Activated T-cell treated with anti-CD3 and anti-CD28 coated beads, Interleukin-2, amount 50 U/mL, for 72 hours (primary cell): ENCODE measurements at regions not wholly inside any gene's neighbourhood (a gene's known extent, or its start where the extent isn't known, plus 50 kb on each side); places are given as distances from the start of the nearest gene placed in this dataset.
"Not testable (repeated sequence)": the region's sequence is repeated elsewhere in the genome, so short reads cannot be mapped to it uniquely, and the experiment has no call there.

Experiments used
- ATAC-seq, 2 donors: fragments of 150-1000 bp; cut with Tn5 transposase; replicated peaks in 1 of 2; 2 replicates each; pipeline ENCODE4 v1.10.0; 2021; ENCODE audit warnings: moderate library complexity in 2 of 2, mild to moderate bottlenecking in 1 of 2
- DNase-seq, 2 donors: peaks; one replicate each; pipeline ENCODE4 v3.0.0; 2021 to 2022; ENCODE audit warnings: mixed read lengths in 1 of 2
- H3K27ac Mint-ChIP-seq: one replicate; pipeline ENCODE4 v1.8.0; 2022; ENCODE audit warnings: mild to moderate bottlenecking, moderate library complexity, mixed read lengths
- H3K27me3 Mint-ChIP-seq: one replicate; pipeline ENCODE4 v1.8.0; 2022; ENCODE audit warnings: low read depth, mixed read lengths
- H3K36me3 Mint-ChIP-seq, 2 donors: one replicate each; pipeline ENCODE4 v1.8.0; 2022; ENCODE audit warnings: mixed read lengths in 2 of 2, mild to moderate bottlenecking in 1 of 2; ENCODE audit not compliant: insufficient read depth in 2 of 2
- H3K4me1 Mint-ChIP-seq: one replicate; pipeline ENCODE4 v1.8.0; 2022; ENCODE audit warnings: low read depth, mixed read lengths
- H3K4me3 Mint-ChIP-seq, 2 donors: one replicate each; pipeline ENCODE4 v1.8.0; 2022; ENCODE audit warnings: mild to moderate bottlenecking in 2 of 2, mixed read lengths in 2 of 2, moderate library complexity in 2 of 2
- H3K9me3 Mint-ChIP-seq, 2 donors: one replicate each; pipeline ENCODE4 v1.8.0; 2022; ENCODE audit warnings: mixed read lengths in 2 of 2

DNA sequence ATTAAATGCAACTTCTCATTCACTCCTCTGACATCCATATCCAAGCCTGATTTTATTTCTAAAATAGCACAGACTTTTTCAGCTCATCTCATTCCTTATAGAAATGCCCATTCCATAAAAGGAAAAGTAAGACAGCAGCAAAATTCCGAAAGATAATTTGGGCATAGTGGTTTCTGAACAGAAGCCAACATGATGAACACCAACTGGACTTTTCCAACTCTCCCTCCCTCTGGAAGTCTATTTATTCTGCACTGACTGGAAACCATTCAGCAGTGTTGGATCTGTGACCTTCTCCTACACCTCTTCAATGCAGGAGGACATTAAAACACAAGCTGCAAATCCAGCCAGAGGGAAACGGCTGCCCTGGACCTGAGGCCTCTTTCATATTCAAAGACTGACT lies 306.2 kb upstream of the NT5E start:
- DNase-seq = no peak
- H3K4me1 Mint-ChIP-seq = no peaks in the 10 kb centered on the region
- no peak overlapping the region for H3K27ac Mint-ChIP-seq
- no peak overlapping the region for H3K4me3 Mint-ChIP-seq
- no peak for ATAC-seq
- no peaks in the 10 kb centered on the region for H3K36me3 Mint-ChIP-seq
- no peaks in the 10 kb centered on the region for H3K27me3 Mint-ChIP-seq
- H3K9me3 Mint-ChIP-seq = peaks cover 2 to 10% of the 10 kb centered on the region in 2 donors

DNA sequence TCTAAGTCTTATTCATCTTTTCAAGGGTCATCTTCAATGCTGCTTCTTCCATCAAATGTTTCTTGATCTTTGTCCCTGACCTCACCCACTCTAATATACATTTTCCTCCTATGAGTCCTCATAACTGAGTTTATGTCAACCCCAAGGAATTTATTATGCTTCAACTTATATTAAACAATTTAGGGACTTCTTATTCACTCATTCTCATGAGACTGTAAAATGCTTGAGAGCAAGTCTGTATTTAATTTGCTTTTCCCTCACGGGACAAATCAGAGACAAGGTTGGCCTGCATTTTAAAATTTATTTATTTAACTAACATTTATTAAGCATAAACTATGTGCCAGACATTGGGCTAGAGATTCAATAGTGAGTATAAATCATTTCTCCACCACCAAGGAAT lies 312.0 kb upstream of the NT5E start:
- H3K4me1 Mint-ChIP-seq = no peaks in the 10 kb centered on the region
- H3K9me3 Mint-ChIP-seq = peaks cover 0 to 4% of the 10 kb centered on the region in 2 donors
- DNase-seq (no peak), ATAC-seq (no peak)
- H3K36me3 Mint-ChIP-seq = no peaks in the 10 kb centered on the region
- no peak overlapping the region for H3K27ac Mint-ChIP-seq
- H3K4me3 Mint-ChIP-seq = no peak overlapping the region
- H3K27me3 Mint-ChIP-seq = no peaks in the 10 kb centered on the region

DNA sequence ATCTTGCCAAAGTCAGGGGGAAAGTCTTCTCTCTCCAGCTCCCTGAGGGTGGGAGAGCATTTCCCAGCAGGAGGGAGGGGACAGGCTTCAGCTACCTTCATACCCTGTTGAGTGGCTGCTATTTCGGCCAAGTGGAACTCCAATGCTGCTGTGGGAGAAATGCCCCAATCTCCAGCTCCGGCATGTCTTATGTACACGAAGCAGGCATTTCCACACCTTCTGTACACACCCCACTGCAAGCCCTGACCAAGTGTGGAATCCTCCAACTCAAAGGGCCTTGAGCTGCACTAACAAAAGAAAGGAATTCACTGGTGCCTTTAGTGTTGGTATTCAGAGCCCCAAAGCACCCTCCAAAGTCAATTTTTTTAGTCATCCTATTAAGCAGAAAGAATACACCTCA lies 313.6 kb upstream of the NT5E start:
- DNase-seq = no peak
- ATAC-seq = no peak
- Mint-ChIP-seq H3K27ac (no peak overlapping the region), H3K4me3 (no peak overlapping the region), H3K4me1 (no peaks in the 10 kb centered on the region), H3K9me3 (peaks cover 0 to 4% of the 10 kb centered on the region in 2 donors), H3K27me3 (no peaks in the 10 kb centered on the region), H3K36me3 (no peaks in the 10 kb centered on the region)

DNA sequence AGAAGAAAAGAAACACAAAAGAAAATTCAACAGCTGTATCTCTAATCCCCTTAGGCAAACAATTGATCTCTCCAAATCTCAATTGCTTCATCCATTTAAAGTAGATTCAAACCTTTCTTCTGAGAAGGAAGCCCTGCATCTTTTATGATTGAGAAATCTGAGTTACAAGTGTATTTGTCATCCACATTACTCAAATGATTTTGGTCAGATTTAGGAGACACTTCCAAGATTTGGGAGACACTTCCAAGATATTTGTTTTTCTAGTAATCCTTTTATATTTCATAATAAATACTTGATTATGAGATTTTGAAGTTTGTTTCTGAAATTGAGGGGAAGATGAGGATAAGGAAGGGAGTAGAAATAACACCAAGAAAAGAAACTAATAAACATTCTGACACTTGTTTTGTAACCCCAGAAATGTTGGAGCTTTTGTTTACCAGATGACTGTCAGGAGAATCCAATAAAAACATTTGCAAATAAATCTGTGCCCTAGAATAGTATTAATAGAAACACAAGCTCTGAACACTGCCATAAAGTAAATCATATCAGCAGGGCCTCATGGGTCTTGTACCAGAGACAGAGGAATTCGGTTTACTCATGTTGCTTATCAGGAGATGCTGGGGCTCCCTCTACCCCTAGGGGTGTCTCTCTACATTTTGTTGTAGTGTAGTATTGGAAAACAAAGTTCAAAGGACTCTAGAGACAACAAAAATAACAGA lies 314.3 kb upstream of the NT5E start:
- ATAC-seq (no peak), DNase-seq (no peak)
- H3K27me3 Mint-ChIP-seq = no peaks in the 10 kb centered on the region
- H3K9me3 Mint-ChIP-seq = peaks cover 0 to 4% of the 10 kb centered on the region in 2 donors
- H3K4me3 Mint-ChIP-seq = no peak overlapping the region
- no peak overlapping the region for H3K27ac Mint-ChIP-seq
- H3K4me1 Mint-ChIP-seq = no peaks in the 10 kb centered on the region
- H3K36me3 Mint-ChIP-seq = no peaks in the 10 kb centered on the region

DNA sequence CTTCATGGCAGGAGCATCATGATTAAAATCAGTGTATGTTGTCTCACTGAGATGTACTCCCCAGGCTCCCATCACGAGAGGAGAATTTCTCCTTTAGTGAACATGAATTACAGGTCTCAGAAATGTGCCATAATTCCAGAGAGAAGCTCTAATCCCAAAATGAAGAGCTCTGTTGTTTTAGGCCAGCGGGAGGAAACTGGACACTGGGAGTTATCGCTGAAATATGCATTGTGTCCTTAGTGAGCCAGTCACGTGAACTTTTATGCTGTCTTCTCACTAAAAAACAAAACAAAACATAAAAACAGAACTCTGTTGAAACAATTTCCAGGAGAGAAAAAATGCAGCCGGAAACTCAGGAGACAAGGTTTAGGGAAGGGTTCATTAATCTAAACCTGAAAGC lies 315.7 kb upstream of the NT5E start:
- no peak for ATAC-seq

DNA sequence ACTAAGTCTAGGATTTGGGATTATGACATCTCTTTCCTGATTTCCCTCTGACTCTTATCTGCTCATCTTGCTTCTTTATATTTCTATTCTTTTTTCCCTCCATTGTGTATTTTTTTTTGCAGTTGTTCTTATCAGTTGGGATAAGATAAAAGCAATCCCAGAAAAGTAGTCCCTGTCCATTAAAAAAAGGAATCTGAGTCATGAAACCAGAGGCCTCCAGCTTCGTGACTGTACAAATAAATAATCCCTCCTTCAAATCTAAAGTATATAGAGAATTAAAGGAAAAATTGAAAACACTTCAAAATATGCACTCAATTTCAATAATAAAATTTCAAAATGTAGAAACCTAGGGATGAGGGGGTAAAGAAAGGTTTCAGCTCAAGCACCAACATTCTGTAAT lies 317.8 kb upstream of the NT5E start:
- ATAC-seq (no peak), DNase-seq (no peak)
- no peak overlapping the region for H3K4me3 Mint-ChIP-seq
- H3K9me3 Mint-ChIP-seq = peaks cover 2% of the 10 kb centered on the region in 2 donors
- H3K27me3 Mint-ChIP-seq = no peaks in the 10 kb centered on the region
- H3K36me3 Mint-ChIP-seq = no peaks in the 10 kb centered on the region
- no peaks in the 10 kb centered on the region for H3K4me1 Mint-ChIP-seq
- no peak overlapping the region for H3K27ac Mint-ChIP-seq

More for the DNA sequence above, 315.7 kb upstream of the NT5E start:
- Mint-ChIP-seq H3K4me3 (no peak overlapping the region), H3K27ac (no peak overlapping the region), H3K9me3 (peaks cover 2 to 4% of the 10 kb centered on the region in 2 donors), H3K36me3 (no peaks in the 10 kb centered on the region), H3K27me3 (no peaks in the 10 kb centered on the region), H3K4me1 (no peaks in the 10 kb centered on the region)
- DNase-seq = no peak

DNA sequence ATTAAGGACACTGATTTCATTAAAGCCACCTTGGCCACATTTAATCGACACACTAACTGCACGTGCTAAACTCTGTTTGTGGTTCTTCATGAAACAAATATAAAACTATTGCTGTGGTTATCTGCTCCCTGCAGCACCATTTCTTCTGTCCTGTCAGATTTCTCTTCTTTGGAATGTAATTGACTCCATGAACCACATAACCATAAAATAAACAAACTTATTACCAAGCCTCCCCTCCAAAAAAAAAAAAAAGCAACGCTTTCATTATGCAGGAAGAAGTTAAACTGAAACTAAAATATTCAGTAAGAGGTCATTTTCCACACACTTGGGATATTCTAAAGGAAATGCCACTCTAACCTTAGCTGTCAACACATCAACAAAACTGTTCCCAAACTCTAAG lies 319.1 kb upstream of the NT5E start:
- DNase-seq (no peak), ATAC-seq (no peak)
- H3K4me3 Mint-ChIP-seq = no peak overlapping the region
- no peaks in the 10 kb centered on the region for H3K27me3 Mint-ChIP-seq
- no peaks in the 10 kb centered on the region for H3K36me3 Mint-ChIP-seq
- H3K27ac Mint-ChIP-seq = no peak overlapping the region
- no peaks in the 10 kb centered on the region for H3K4me1 Mint-ChIP-seq
- H3K9me3 Mint-ChIP-seq = peaks cover 2% of the 10 kb centered on the region in 2 donors

DNA sequence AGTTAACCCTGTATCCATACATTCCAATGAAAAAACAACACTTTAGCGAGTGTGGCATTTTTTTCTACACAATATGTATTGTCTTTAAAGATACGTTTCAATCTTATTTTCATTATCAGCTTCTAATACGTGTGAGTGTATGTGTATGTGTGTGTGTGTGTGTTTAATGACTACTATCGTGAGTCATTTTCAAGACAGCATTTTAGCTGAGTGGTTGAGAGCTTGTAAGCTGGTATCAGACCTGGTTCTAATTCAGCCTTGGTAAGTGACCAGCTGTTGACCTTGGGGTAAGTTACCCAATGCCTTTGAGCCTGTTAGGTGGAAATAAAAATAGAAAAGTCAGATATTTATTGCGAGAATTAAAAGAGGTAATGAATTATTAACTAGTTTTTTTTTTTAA lies 320.0 kb upstream of the NT5E start:
- no peak overlapping the region for H3K4me3 Mint-ChIP-seq
- ATAC-seq = no peak
- DNase-seq = no peak
- H3K9me3 Mint-ChIP-seq = peaks cover 2% of the 10 kb centered on the region in 2 donors
- H3K27ac Mint-ChIP-seq = no peak overlapping the region
- H3K36me3 Mint-ChIP-seq = no peaks in the 10 kb centered on the region
- H3K4me1 Mint-ChIP-seq = no peaks in the 10 kb centered on the region
- H3K27me3 Mint-ChIP-seq = no peaks in the 10 kb centered on the region

DNA sequence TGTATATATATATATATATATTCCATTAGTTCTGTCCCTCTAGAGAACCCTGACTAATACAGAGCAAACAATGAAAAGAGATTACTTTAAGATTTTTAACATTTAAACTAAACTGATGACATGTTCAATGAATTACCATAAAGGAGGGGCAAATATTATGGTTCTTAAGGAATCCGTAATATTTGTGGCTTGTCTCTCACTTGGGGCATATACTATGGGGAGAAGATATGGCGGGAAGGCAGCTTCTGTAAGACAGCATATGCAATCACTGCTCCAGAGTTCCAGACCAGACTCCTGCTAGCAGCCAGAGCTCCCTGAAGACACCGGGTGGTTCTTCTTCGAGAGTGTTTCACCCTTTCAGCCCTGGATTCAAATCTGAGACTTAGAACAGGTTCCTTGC lies 321.1 kb upstream of the NT5E start:
- peaks cover 2% of the 10 kb centered on the region in 2 donors for H3K9me3 Mint-ChIP-seq
- no peak for ATAC-seq
- no peak overlapping the region for H3K27ac Mint-ChIP-seq

DNA sequence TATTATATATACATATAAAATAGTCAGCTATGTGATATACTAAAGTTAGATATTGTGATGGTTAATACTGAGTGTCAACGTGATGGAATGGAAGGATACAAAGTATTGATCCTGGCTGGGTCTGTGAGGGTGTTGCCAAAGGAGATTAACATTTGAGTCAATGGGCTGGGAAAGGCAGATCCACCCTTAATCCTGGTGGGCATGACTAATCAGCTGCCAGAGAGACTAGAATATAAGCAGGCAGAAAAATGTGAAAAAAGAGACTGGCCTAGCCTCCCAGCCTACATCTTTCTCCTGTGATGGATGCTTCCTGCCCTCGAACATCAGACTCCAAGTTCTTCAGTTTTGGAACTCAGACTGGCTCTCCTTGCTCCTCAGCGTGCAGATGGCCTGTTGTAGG lies 321.6 kb upstream of the NT5E start:
- ATAC-seq, DNase-seq, H3K4me1 Mint-ChIP-seq, H3K27me3 Mint-ChIP-seq, H3K9me3 Mint-ChIP-seq, H3K36me3 Mint-ChIP-seq, H3K27ac Mint-ChIP-seq, H3K4me3 Mint-ChIP-seq: not testable (repeated sequence)

More for the DNA sequence above, 321.1 kb upstream of the NT5E start:
- Mint-ChIP-seq H3K4me3 (no peak overlapping the region), H3K36me3 (no peaks in the 10 kb centered on the region), H3K4me1 (no peaks in the 10 kb centered on the region), H3K27me3 (no peaks in the 10 kb centered on the region)
- DNase-seq = no peak

DNA sequence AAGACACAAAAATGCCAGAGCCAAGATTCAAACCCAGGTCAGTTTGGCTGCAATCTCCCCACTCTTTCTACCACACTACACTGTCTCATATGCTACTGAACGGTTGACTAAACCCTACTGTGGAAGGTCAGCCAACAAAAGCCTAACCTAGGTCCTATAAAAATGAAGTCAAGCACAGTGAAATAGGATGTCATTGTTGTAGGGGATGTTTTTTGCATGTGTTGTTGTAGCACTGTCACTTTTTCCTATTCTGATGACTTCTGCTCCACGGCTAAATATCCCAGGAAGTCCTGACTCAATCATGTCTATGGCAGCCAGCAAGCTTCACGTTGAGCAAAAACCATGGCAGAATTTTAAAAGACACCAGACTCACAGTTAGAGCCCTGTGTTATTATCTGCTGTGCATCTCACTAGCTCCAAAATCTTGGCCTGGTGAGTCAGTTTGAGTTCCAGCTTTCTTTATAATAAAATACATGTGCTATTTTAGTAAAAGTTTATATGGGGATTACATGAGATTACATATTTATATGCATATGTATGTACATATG lies 322.1 kb upstream of the NT5E start:
- H3K36me3 Mint-ChIP-seq = no peaks in the 10 kb centered on the region

DNA sequence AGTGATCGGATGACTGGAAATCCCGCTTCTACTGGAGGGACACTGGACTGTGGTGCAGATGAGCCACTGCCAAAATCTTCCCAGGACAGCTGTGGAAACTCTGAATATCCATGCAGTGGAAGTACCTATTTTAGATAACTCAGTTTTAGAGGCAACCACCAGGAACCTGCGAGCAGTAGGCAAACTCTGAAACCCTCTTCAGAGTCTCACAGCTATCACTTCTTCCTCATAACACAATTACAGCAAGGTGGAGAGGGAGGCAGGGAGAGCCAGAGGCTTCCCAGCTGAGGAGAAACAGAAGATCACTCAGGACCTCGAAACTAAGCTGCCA lies 322.8 kb upstream of the NT5E start:
- no peak for ATAC-seq
- Mint-ChIP-seq H3K9me3 (peaks cover 2% of the 10 kb centered on the region in 2 donors), H3K36me3 (no peaks in the 10 kb centered on the region)

More for the DNA sequence above, 322.1 kb upstream of the NT5E start:
- Mint-ChIP-seq H3K9me3 (peaks cover 2% of the 10 kb centered on the region in 2 donors), H3K4me3 (no peak overlapping the region), H3K27ac (no peak overlapping the region), H3K27me3 (no peaks in the 10 kb centered on the region), H3K4me1 (no peaks in the 10 kb centered on the region)
- ATAC-seq (no peak), DNase-seq (no peak)

DNA sequence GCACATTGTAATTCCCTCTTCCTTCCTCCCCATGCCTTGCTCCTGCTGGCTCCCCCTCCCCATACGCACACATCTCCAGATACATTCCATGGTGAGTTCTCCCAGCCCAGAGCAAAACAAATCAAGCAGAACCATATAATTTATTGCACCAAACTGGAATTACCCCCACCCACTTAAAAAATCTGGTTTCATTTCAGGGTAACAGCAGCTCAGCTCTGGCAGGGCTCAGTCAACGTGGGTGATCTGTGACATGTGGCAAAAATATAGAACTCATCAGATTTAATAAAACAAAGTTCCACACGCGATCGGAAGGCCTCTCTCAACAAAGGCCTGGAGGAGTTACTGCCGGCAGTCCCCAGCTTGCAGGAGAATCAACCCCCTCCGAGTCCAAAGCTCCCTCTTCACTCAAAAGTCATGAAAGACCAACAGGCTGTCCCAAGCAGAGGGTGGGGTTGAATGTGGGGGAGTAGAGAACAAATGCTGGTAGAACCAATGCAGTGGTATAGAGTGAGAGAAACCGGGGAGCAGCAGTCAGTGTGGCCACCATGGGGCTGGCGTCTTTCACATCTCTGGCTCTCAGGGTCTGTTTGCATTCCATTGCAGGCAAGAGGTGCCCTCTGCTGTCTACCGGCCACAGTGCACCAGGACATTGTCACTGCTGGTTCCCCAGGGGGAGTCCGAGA lies 323.3 kb upstream of the NT5E start:
- Mint-ChIP-seq H3K27me3 (no peaks in the 10 kb centered on the region), H3K36me3 (no peaks in the 10 kb centered on the region), H3K4me1 (no peaks in the 10 kb centered on the region), H3K4me3 (no peak overlapping the region), H3K9me3 (peaks cover 2% of the 10 kb centered on the region in 2 donors), H3K27ac (no peak overlapping the region)
- ATAC-seq (peak; percentile 48 to 51), DNase-seq (peak; percentile 2 to 6)

More for the DNA sequence above, 322.8 kb upstream of the NT5E start:
- H3K27ac Mint-ChIP-seq = no peak overlapping the region
- no peak overlapping the region for H3K4me3 Mint-ChIP-seq
- no peaks in the 10 kb centered on the region for H3K4me1 Mint-ChIP-seq
- no peak for DNase-seq
- no peaks in the 10 kb centered on the region for H3K27me3 Mint-ChIP-seq
